ENCODE measurements at regions not wholly inside any gene's neighbourhood (a gene's known extent, or its start where the extent isn't known, plus 50 kb on each side); places are given as distances from the start of the nearest gene placed in this dataset.

DNA sequence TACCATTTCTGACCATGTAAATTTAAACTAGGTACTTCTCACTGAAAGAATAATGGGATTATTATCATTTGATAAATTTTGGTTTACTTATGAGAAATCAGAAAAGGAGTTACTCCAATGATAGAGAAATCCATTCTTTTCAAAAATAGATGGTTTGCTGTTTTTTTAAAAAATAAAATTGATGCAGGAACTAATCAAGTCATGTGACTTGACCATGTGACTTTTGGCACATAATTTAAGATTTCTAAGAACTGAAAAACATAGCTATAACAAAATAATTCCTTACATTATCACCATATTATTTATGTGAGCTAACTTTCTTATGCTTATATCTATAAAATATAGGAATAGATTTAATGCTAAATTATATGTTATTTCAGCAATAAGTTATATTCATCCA, 247.1 kb upstream of the FIGN start:
- TF ChIP-seq ZBTB33 (IDR thresholded peaks at IDR 0.05; ENCODE audit: extremely low read depth, insufficient replicate concordance, low read length) = no peak
- no peak for TF ChIP-seq POLR2AphosphoS5 (IDR thresholded peaks at IDR 0.05; ENCODE audit: low read depth, low read length)
- no peak for TF ChIP-seq POLR2A (IDR thresholded peaks at IDR 0.05; ENCODE audit: borderline replicate concordance, extremely low read depth, insufficient read depth, insufficient read length)
